ENCODE measurements at regions not wholly inside any gene's neighbourhood (a gene's known extent, or its start where the extent isn't known, plus 50 kb on each side); places are given as distances from the start of the nearest gene placed in this dataset.

DNA sequence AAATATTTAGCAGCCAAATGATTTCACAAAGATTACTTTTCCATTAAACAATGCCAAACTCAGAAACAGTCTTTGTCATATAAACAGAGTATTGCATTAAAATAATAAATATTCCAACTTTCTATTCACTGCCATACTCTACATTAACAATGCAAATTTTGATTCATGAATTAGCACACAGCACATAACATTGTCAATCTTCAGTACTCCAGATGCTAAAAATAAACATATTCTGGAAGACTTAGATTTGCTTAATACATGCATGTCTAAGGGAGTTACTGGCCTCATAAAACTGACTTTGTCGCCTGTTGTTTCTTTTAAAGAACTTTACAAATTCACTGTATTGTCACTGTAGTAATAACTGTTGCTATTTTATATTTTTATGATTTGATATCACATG is 131.6 kb downstream of the TMEM144 start:
- Histone ChIP-seq H3K36me3 (ENCODE audit: insufficient read depth, low read length) (no peaks in the 10 kb centered on the region), H3K9me3 (ENCODE audit: insufficient read depth, low read depth, low read length) (no peaks in the 10 kb centered on the region), H4K20me1 (ENCODE audit: insufficient read depth, low read length, poor library complexity, severe bottlenecking) (no peaks in the 10 kb centered on the region), H3F3A (ENCODE audit: low read depth) (no peaks in the 10 kb centered on the region), H3K4me3 (ENCODE audit: low read length, poor library complexity, severe bottlenecking) (no peak overlapping the region), H3K27me3 (ENCODE audit: insufficient read depth, low read length, poor library complexity, severe bottlenecking) (no peaks in the 10 kb centered on the region), H3K9me2 (replicated peaks; ENCODE audit: low read depth, low read length) (no peaks in the 10 kb centered on the region), H3K4me2 (ENCODE audit: low read depth, low read length, poor library complexity, severe bottlenecking) (no peak overlapping the region), H3K79me2 (ENCODE audit: insufficient read depth, low read length) (no peaks in the 10 kb centered on the region), H2AFZ (ENCODE audit: low read length) (no peak overlapping the region), H3K4me1 (ENCODE audit: insufficient read depth, low read length, poor library complexity, severe bottlenecking) (no peaks in the 10 kb centered on the region), H3K9ac (ENCODE audit: low read depth, low read length, poor library complexity, severe bottlenecking) (no peak overlapping the region)
- TF ChIP-seq, protein P1, sequence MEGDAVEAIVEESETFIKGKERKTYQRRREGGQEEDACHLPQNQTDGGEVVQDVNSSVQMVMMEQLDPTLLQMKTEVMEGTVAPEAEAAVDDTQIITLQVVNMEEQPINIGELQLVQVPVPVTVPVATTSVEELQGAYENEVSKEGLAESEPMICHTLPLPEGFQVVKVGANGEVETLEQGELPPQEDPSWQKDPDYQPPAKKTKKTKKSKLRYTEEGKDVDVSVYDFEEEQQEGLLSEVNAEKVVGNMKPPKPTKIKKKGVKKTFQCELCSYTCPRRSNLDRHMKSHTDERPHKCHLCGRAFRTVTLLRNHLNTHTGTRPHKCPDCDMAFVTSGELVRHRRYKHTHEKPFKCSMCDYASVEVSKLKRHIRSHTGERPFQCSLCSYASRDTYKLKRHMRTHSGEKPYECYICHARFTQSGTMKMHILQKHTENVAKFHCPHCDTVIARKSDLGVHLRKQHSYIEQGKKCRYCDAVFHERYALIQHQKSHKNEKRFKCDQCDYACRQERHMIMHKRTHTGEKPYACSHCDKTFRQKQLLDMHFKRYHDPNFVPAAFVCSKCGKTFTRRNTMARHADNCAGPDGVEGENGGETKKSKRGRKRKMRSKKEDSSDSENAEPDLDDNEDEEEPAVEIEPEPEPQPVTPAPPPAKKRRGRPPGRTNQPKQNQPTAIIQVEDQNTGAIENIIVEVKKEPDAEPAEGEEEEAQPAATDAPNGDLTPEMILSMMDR (conservative IDR thresholded peaks at IDR 0.05; ENCODE audit: low read length) = no peak
- TF ChIP-seq EZH2phosphoT487 (IDR thresholded peaks at IDR 0.05; ENCODE audit: borderline replicate concordance) = no peak

DNA sequence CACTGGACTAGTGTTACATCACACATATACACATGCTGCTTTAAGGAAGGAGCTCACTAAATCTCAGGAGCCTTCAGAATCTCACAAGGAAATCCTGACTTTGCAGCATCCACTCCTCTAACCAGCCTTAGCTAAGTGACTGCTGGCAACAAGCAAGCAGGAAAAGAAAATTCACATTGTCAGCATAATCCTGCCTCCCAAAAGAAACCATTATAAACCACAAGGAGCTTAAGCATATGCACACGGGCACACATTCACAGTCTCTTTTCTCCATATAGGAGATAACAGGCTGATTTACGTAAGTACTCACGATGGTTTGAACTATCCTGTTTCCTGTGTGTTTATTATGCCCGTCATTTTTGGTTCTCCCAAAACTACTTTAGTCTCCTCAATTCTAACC is 136.3 kb downstream of the TMEM144 start:
- TF ChIP-seq, protein P1 (conservative IDR thresholded peaks at IDR 0.05; ENCODE audit: low read length) = no peak
- no peaks in the 10 kb centered on the region for H3K4me1 ChIP-seq (ENCODE audit: insufficient read depth, low read length, poor library complexity, severe bottlenecking)
- no peak overlapping the region for H3K4me3 ChIP-seq (ENCODE audit: low read length, poor library complexity, severe bottlenecking)
- H3K9ac ChIP-seq (ENCODE audit: low read depth, low read length, poor library complexity, severe bottlenecking) = no peak overlapping the region
- H3K9me2 ChIP-seq (replicated peaks; ENCODE audit: low read depth, low read length) = no peaks in the 10 kb centered on the region
- no peaks in the 10 kb centered on the region for H4K20me1 ChIP-seq (ENCODE audit: insufficient read depth, low read length, poor library complexity, severe bottlenecking)
- no peaks in the 10 kb centered on the region for H3K79me2 ChIP-seq (ENCODE audit: insufficient read depth, low read length)
- H2AFZ ChIP-seq (ENCODE audit: low read length) = no peak overlapping the region
- H3K9me3 ChIP-seq (ENCODE audit: insufficient read depth, low read depth, low read length) = no peaks in the 10 kb centered on the region
- no peaks in the 10 kb centered on the region for H3K27me3 ChIP-seq (ENCODE audit: insufficient read depth, low read length, poor library complexity, severe bottlenecking)
- no peaks in the 10 kb centered on the region for H3F3A ChIP-seq (ENCODE audit: low read depth)
- H3K4me2 ChIP-seq (ENCODE audit: low read depth, low read length, poor library complexity, severe bottlenecking) = no peak overlapping the region
- H3K36me3 ChIP-seq (ENCODE audit: insufficient read depth, low read length) = no peaks in the 10 kb centered on the region

DNA sequence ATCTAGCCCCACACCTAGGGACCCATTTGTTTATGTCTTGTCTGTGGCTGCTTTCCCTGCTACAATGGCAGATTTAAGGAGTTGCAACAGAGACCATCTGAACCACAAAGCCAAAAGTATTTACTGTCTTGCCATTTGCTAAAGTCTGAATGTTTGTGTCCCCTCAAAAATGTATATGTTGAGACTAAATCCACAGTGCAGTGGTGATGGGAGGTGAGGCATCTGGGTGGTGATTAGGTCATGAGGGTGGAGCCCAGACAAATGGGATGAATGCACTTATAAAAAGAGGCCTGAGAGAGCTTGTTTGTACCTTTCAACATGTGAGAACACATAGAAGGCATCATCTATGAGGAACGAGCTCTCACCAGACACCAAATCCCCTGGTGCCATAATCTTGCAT is 137.3 kb downstream of the TMEM144 start:
- TF ChIP-seq, protein P1 (conservative IDR thresholded peaks at IDR 0.05; ENCODE audit: low read length) = no peak
- TF ChIP-seq EZH2phosphoT487 (IDR thresholded peaks at IDR 0.05; ENCODE audit: borderline replicate concordance) = no peak
- Histone ChIP-seq H4K20me1 (ENCODE audit: insufficient read depth, low read length, poor library complexity, severe bottlenecking) (no peaks in the 10 kb centered on the region), H3K4me1 (ENCODE audit: insufficient read depth, low read length, poor library complexity, severe bottlenecking) (no peaks in the 10 kb centered on the region), H2AFZ (ENCODE audit: low read length) (no peak overlapping the region), H3K27me3 (ENCODE audit: insufficient read depth, low read length, poor library complexity, severe bottlenecking) (no peaks in the 10 kb centered on the region), H3K4me2 (ENCODE audit: low read depth, low read length, poor library complexity, severe bottlenecking) (no peak overlapping the region), H3K36me3 (ENCODE audit: insufficient read depth, low read length) (no peaks in the 10 kb centered on the region), H3K4me3 (ENCODE audit: low read length, poor library complexity, severe bottlenecking) (no peak overlapping the region), H3K9me2 (replicated peaks; ENCODE audit: low read depth, low read length) (no peaks in the 10 kb centered on the region), H3K9me3 (ENCODE audit: insufficient read depth, low read depth, low read length) (no peaks in the 10 kb centered on the region), H3K9ac (ENCODE audit: low read depth, low read length, poor library complexity, severe bottlenecking) (no peak overlapping the region), H3K79me2 (ENCODE audit: insufficient read depth, low read length) (no peaks in the 10 kb centered on the region), H3F3A (ENCODE audit: low read depth) (no peaks in the 10 kb centered on the region)

All from Loucy (cell line).